ENCODE measurements at regions not wholly inside any gene's neighbourhood (a gene's known extent, or its start where the extent isn't known, plus 50 kb on each side); places are given as distances from the start of the nearest gene placed in this dataset.
"Not testable (repeated sequence)": the region's sequence is repeated elsewhere in the genome, so short reads cannot be mapped to it uniquely, and the experiment has no call there.

DNA sequence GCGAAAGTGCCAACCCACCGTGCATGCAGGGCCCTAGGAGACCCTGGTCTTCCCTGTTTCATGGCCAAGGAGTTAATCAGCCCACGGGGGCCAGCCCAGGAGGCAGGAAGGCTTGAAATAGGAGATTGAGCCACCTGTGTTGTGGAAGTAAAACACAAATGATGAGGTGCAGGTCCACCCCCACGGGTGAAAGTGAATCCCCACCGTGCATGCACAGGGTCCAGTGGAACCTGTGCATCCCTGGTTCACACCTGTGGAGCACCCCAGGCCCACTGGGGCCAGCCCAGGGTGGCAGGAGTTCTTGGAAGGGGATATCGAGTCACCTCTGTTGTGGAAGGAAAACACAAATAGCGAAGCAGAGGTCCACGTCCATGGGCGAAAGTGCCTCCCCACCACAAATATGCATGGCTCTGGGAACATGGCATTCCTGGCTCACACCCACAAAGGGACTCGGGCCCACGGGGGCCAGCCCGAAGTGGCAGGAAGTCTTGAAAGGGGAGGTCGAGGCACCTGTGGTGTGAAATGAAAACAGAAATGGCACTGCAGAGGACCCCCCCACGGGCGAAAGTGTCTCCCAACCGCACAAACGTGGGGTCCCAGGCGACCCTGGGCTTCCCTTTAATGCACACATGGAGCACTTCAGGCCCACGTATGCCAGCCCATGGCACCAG lies 381.5 kb downstream of the ALG10 start:
- no peaks in the 10 kb centered on the region for H3K4me1 ChIP-seq (ENCODE audit: control insufficient read depth, insufficient read depth, low read length)
- H3K36me3 ChIP-seq (ENCODE audit: control insufficient read depth in 2 of 2, insufficient read depth in 2 of 2, low read length in 2 of 2): no peaks in the 10 kb centered on the region
- H3K9me3 ChIP-seq (ENCODE audit: control insufficient read depth in 2 of 2, low read length in 2 of 2): peaks cover 0 to 65% of the 10 kb centered on the region in 2 donors
- H3K4me3 ChIP-seq (ENCODE audit: low read length in 2 of 2): no peak overlapping the region
- no peaks in the 10 kb centered on the region for H3K27me3 ChIP-seq (ENCODE audit: control insufficient read depth in 1 of 2, insufficient read depth in 2 of 2, low read length in 2 of 2)
- H3K9ac ChIP-seq (ENCODE audit: low read length in 2 of 2): no peak overlapping the region
- H3K27ac ChIP-seq (ENCODE audit: low read length): no peak overlapping the region

DNA sequence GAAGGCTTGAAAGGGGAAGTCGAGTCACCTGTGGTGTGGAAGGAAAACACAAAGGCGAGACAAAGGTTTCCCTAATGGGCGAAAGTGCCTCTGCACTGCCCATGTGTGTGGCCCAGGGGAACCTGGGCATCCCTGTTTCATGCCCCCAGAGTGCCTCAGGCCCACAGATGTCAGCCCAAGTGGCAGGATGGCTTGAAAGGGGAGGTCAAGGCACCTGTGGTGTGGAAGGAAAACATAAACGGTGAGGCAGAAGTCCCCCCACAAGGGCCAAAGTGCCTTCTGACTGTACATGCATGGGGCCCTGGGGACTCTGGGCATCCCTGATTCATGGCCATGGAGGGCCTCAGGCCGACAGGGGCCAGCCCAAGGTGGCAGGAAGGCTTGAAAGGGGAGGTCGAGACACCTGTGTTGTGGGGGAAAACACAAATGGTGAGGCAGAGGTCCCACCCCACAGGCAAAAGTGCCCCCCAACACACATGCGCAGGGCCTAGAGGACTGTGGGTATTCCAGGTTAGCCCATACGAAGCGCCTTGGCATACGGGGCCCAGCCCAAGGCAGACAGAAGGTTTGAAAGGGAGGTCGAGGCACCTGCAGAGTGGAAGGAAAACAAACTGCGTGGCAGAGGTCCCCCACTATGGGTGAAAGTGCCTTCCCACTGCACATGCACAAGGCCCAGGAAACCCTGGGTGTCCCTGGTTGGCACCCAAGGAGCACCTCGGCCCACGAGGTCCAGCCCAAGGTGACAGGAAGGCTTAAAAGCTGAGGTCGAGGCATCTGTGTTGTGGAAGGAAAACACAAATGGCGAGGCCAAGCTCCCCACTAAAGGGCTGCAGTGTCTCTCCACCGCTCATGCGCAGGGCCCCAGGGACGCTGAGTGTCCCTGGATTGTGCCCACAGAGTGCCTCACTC lies 382.3 kb downstream of the ALG10 start:
- no peak overlapping the region for H3K4me3 ChIP-seq (ENCODE audit: low read length in 2 of 2)
- no peaks in the 10 kb centered on the region for H3K4me1 ChIP-seq (ENCODE audit: control insufficient read depth, insufficient read depth, low read length)
- no peak overlapping the region for H3K27ac ChIP-seq (ENCODE audit: low read length)
- H3K36me3 ChIP-seq (ENCODE audit: control insufficient read depth in 2 of 2, insufficient read depth in 2 of 2, low read length in 2 of 2): no peaks in the 10 kb centered on the region
- peaks cover 0 to 57% of the 10 kb centered on the region in 2 donors for H3K9me3 ChIP-seq (ENCODE audit: control insufficient read depth in 2 of 2, low read length in 2 of 2)
- no peaks in the 10 kb centered on the region for H3K27me3 ChIP-seq (ENCODE audit: control insufficient read depth in 1 of 2, insufficient read depth in 2 of 2, low read length in 2 of 2)
- no peak overlapping the region for H3K9ac ChIP-seq (ENCODE audit: low read length in 2 of 2)

GRCh38 chr12:34405286-34406227 lies 383.3 kb downstream of the ALG10 start:
- no peaks in the 10 kb centered on the region for H3K4me1 ChIP-seq (ENCODE audit: control insufficient read depth, insufficient read depth, low read length)
- no peak overlapping the region for H3K27ac ChIP-seq (ENCODE audit: low read length)
- no peaks in the 10 kb centered on the region for H3K36me3 ChIP-seq (ENCODE audit: control insufficient read depth in 2 of 2, insufficient read depth in 2 of 2, low read length in 2 of 2)
- H3K9ac ChIP-seq (ENCODE audit: low read length in 2 of 2): no peak overlapping the region
- H3K27me3 ChIP-seq (ENCODE audit: control insufficient read depth in 1 of 2, insufficient read depth in 2 of 2, low read length in 2 of 2): no peaks in the 10 kb centered on the region
- peaks cover 0 to 53% of the 10 kb centered on the region in 2 donors for H3K9me3 ChIP-seq (ENCODE audit: control insufficient read depth in 2 of 2, low read length in 2 of 2)
- no peak overlapping the region for H3K4me3 ChIP-seq (ENCODE audit: low read length in 2 of 2)

DNA sequence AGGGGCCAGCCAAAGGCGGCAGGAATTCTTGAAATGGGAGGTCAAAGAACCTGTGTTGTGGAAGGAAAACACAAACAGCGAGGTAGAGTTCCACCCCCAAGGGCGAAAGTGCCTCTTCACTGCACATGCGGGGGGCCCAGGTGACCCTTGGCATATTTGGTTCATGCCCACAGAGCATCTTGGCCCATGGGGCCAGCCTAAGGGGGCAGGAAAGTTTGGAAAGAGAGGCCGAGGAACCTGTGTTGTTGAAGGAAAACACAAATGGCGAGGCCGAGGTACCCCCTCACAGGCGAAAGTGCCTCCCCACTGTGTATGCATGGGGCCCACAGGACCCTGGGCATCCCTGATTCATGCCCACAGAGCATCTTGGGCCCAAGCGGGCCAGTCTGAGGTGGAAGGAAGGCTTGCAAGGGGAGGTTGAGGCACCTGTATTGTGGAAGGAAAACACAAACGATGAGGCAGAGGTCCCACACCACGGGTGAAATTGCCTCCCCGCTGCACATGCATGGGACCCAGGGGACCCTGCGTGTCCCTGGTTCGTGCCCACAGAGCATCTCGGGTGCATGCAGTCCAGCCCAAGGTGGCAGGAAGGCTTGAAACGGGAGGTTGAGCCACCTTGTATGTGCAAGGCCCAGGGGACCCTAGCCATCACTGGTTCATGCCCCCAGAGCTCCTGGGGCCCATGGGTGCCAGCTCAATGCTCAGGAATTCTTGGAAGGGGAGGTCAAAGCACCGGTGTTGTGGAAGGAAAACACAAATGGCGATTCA lies 384.1 kb downstream of the ALG10 start:
- H3K4me1 ChIP-seq (ENCODE audit: control insufficient read depth, insufficient read depth, low read length): no peaks in the 10 kb centered on the region
- H3K4me3 ChIP-seq (ENCODE audit: low read length in 2 of 2): no peak overlapping the region
- H3K27me3 ChIP-seq (ENCODE audit: control insufficient read depth in 1 of 2, insufficient read depth in 2 of 2, low read length in 2 of 2): no peaks in the 10 kb centered on the region
- no peak overlapping the region for H3K9ac ChIP-seq (ENCODE audit: low read length in 2 of 2)
- H3K27ac ChIP-seq (ENCODE audit: low read length): no peak overlapping the region
- H3K9me3 ChIP-seq (ENCODE audit: control insufficient read depth in 2 of 2, low read length in 2 of 2): peaks cover 0 to 51% of the 10 kb centered on the region in 2 donors
- no peaks in the 10 kb centered on the region for H3K36me3 ChIP-seq (ENCODE audit: control insufficient read depth in 2 of 2, insufficient read depth in 2 of 2, low read length in 2 of 2)

DNA sequence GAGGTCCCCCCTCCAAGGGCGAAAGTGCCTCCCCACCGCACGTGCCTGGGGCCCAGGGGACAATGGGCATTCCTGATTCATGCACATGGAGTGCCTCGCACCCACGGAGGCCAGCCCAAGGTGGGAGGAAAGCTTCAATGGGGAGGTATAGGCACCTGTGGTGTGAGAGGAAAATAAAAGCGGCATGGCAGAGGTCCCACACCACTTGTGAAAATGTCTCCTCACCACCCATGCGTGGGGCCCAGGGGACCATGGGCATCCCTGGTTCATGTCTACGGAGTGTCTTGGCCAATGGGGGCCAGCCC lies 384.7 kb downstream of the ALG10 start:
- Histone ChIP-seq H3K9ac (ENCODE audit: low read length in 2 of 2) (no peak overlapping the region), H3K27me3 (ENCODE audit: control insufficient read depth in 1 of 2, insufficient read depth in 2 of 2, low read length in 2 of 2) (no peaks in the 10 kb centered on the region), H3K4me3 (ENCODE audit: low read length in 2 of 2) (no peak overlapping the region), H3K9me3 (ENCODE audit: control insufficient read depth in 2 of 2, low read length in 2 of 2) (peaks cover 0 to 49% of the 10 kb centered on the region in 2 donors), H3K4me1 (ENCODE audit: control insufficient read depth, insufficient read depth, low read length) (no peaks in the 10 kb centered on the region), H3K27ac (ENCODE audit: low read length) (no peak overlapping the region), H3K36me3 (ENCODE audit: control insufficient read depth in 2 of 2, insufficient read depth in 2 of 2, low read length in 2 of 2) (no peaks in the 10 kb centered on the region)

DNA sequence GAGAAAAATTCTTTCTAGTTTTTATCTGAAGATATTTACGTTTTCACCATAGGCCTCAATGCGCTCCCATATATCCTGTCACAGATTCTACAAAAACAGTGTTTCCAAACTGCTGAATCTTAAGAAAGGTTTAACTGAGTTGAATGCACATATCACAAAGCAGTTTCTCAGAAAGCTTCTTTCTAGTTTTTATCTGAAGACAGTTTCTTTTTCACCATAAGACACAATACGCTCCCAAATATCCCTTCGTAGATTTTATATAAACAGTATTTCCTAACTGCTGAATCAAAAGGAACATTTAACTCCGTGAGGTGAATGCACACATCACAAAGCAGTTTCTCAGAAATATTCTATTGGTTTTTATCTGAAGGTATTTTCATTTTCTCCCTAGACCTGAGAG lies 385.5 kb downstream of the ALG10 start:
- Histone ChIP-seq H3K4me3 (ENCODE audit: low read length in 2 of 2) (no peak overlapping the region), H3K4me1 (ENCODE audit: control insufficient read depth, insufficient read depth, low read length) (no peaks in the 10 kb centered on the region), H3K9me3 (ENCODE audit: control insufficient read depth in 2 of 2, low read length in 2 of 2) (peaks cover 0 to 42% of the 10 kb centered on the region in 2 donors), H3K36me3 (ENCODE audit: control insufficient read depth in 2 of 2, insufficient read depth in 2 of 2, low read length in 2 of 2) (no peaks in the 10 kb centered on the region), H3K27me3 (ENCODE audit: control insufficient read depth in 1 of 2, insufficient read depth in 2 of 2, low read length in 2 of 2) (no peaks in the 10 kb centered on the region), H3K9ac (ENCODE audit: low read length in 2 of 2) (no peak overlapping the region), H3K27ac (ENCODE audit: low read length) (no peak overlapping the region)

DNA sequence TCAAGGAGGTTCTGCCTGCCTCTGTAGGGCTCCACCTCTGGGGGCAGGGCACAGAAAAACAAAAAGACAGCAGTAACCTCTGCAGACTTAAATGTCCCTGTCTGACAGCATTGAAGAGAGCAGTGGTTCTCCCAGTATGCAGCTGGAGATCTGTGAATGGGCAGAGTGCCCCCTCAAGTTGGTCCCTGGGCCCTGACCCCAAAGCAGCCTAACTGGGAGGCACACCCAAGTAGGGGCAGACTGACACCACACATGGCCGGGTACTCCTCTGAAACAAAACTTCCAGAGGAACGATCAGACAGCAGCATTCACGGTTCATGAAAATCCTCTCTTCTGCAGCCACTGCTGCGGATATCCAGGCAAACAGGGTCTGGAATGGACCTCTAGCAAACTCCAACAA lies 409.2 kb downstream of the ALG10 start:
- not testable (repeated sequence) for H3K27ac ChIP-seq (ENCODE audit: low read length); H3K4me3 ChIP-seq (ENCODE audit: low read length in 2 of 2); H3K9ac ChIP-seq (ENCODE audit: low read length in 2 of 2); H3K4me1 ChIP-seq (ENCODE audit: control insufficient read depth, insufficient read depth, low read length); H3K27me3 ChIP-seq (ENCODE audit: control insufficient read depth in 1 of 2, insufficient read depth in 2 of 2, low read length in 2 of 2); H3K36me3 ChIP-seq (ENCODE audit: control insufficient read depth in 2 of 2, insufficient read depth in 2 of 2, low read length in 2 of 2); H3K9me3 ChIP-seq (ENCODE audit: control insufficient read depth in 2 of 2, low read length in 2 of 2)
